CD8-positive, alpha-beta memory T cell (primary cell): ENCODE measurements at regions not wholly inside any gene's neighbourhood (a gene's known extent, or its start where the extent isn't known, plus 50 kb on each side); places are given as distances from the start of the nearest gene placed in this dataset.

Source experiments
- CTCF ChIA-PET: fragments of 350-600 bp; sonication (Branson Sonifier 250); formaldehyde crosslinking; loops from one replicate; lab custom pipeline; 2021; ENCODE audit warnings: antibody characterized with exemption; lab: Charles Lee
- POLR2A ChIA-PET: fragments of 350-600 bp; sonication (Branson Sonifier 250); formaldehyde crosslinking; loops from one replicate; lab custom pipeline; 2021; ENCODE audit warnings: antibody characterized with exemption; lab: Charles Lee
- DNase-seq, 5 donors: peaks; one replicate each; pipeline versions ENCODE4 v3.0.0 to v3.0.0-alpha.2; 2020 to 2022; ENCODE audit warnings: mixed read lengths in 1 of 5
- H3K27ac ChIP-seq: one replicate; pipeline ENCODE4 v1.7.0; 2013; ENCODE audit warnings: low read depth, mild to moderate bottlenecking, low read length, moderate library complexity
- H3K27me3 ChIP-seq: 2 replicates; pipeline ENCODE4 v1.7.0; 2013; ENCODE audit warnings: low read length, mild to moderate bottlenecking; ENCODE audit not compliant: insufficient read depth, poor library complexity, severe bottlenecking
- H3K36me3 ChIP-seq: 2 replicates; pipeline ENCODE4 v1.7.0; 2013; ENCODE audit warnings: mild to moderate bottlenecking, low read length, moderate library complexity; ENCODE audit not compliant: insufficient read depth
- H3K4me1 ChIP-seq: 2 replicates; pipeline ENCODE4 v1.7.0; 2013; ENCODE audit warnings: mild to moderate bottlenecking, low read length, moderate library complexity; ENCODE audit not compliant: insufficient read depth
- H3K4me3 ChIP-seq: 2 replicates; pipeline ENCODE4 v1.7.0; 2013; ENCODE audit warnings: mild to moderate bottlenecking, low read length
- H3K9me3 ChIP-seq: 2 replicates; pipeline ENCODE4 v1.7.0; 2013; ENCODE audit warnings: mild to moderate bottlenecking, low read length
- H3K27ac Mint-ChIP-seq, 8 donors: one replicate each; pipeline ENCODE4 v1.8.0; 2020 to 2021; ENCODE audit warnings: mixed read lengths in 8 of 8, mild to moderate bottlenecking in 6 of 8, inconsistent platforms in 3 of 8, moderate library complexity in 3 of 8
- H3K27me3 Mint-ChIP-seq, 2 donors: one replicate each; pipeline ENCODE4 v1.8.0; 2020 to 2021; ENCODE audit warnings: mixed read lengths in 2 of 2, mild to moderate bottlenecking in 1 of 2, moderate library complexity in 1 of 2
- H3K36me3 Mint-ChIP-seq, 3 donors: one replicate each; pipeline ENCODE4 v1.8.0; 2020 to 2021; ENCODE audit warnings: mixed read lengths in 3 of 3, inconsistent platforms in 1 of 3, mild to moderate bottlenecking in 1 of 3
- H3K4me1 Mint-ChIP-seq, 3 donors: one replicate each; pipeline ENCODE4 v1.8.0; 2020 to 2021; ENCODE audit warnings: mixed read lengths in 3 of 3, inconsistent platforms in 1 of 3, mild to moderate bottlenecking in 1 of 3
- H3K4me3 Mint-ChIP-seq, 7 donors: one replicate each; pipeline ENCODE4 v1.8.0; 2020 to 2021; ENCODE audit warnings: mixed read lengths in 7 of 7, mild to moderate bottlenecking in 6 of 7, moderate library complexity in 4 of 7, inconsistent platforms in 2 of 7
- H3K9me3 Mint-ChIP-seq, 5 donors: one replicate each; pipeline ENCODE4 v1.8.0; 2020 to 2022; ENCODE audit warnings: mixed read lengths in 5 of 5, mild to moderate bottlenecking in 3 of 5, moderate library complexity in 2 of 5, inconsistent platforms in 1 of 5

GRCh38 chr21:27581168-27581567, 614.3 kb upstream of the ADAMTS5 start:
- Histone ChIP-seq H3K27me3 (no peaks in the 10 kb centered on the region), H3K4me3 (no peak overlapping the region), H3K9me3 (no peaks in the 10 kb centered on the region), H3K27ac (no peak overlapping the region), H3K4me1 (no peaks in the 10 kb centered on the region), H3K36me3 (no peaks in the 10 kb centered on the region)
- no peak for DNase-seq
- ChIA-PET POLR2A (no interaction called here), CTCF (no interaction called here)
- Mint-ChIP-seq H3K9me3 (peaks cover 0 to 13% (median 5%) of the 10 kb centered on the region in 5 donors), H3K27ac (no peak overlapping the region), H3K4me1 (no peaks in the 10 kb centered on the region), H3K36me3 (no peaks in the 10 kb centered on the region), H3K4me3 (no peak overlapping the region), H3K27me3 (no peaks in the 10 kb centered on the region)

- H3K4me3 Mint-ChIP-seq, result no peak overlapping the region
- no peaks in the 10 kb centered on the region for H3K36me3 Mint-ChIP-seq
- ChIA-PET CTCF (no interaction called here), POLR2A (no interaction called here)
- H3K9me3 ChIP-seq, result no peaks in the 10 kb centered on the region
- H3K4me3 ChIP-seq, result no peak overlapping the region
- no peaks in the 10 kb centered on the region for H3K36me3 ChIP-seq
- H3K4me1 Mint-ChIP-seq, result no peaks in the 10 kb centered on the region
- H3K9me3 Mint-ChIP-seq, result peaks cover 0 to 13% (median 5%) of the 10 kb centered on the region in 5 donors
- no peak for DNase-seq
- H3K27ac Mint-ChIP-seq, result no peak overlapping the region
- no peaks in the 10 kb centered on the region for H3K27me3 ChIP-seq
- H3K27ac ChIP-seq, result no peak overlapping the region
- H3K4me1 ChIP-seq, result no peaks in the 10 kb centered on the region
- H3K27me3 Mint-ChIP-seq, result no peaks in the 10 kb centered on the region
These were observed 613.4 kb upstream of the ADAMTS5 start for GRCh38 chr21:27580276-27580675.

GRCh38 chr21:27578741-27579265, 611.9 kb upstream of the ADAMTS5 start:
- POLR2A ChIA-PET, result no interaction called here
- no peak overlapping the region for H3K27ac ChIP-seq
- no peaks in the 10 kb centered on the region for H3K36me3 Mint-ChIP-seq
- H3K27me3 Mint-ChIP-seq, result no peaks in the 10 kb centered on the region
- DNase-seq, result no peak
- H3K27me3 ChIP-seq, result no peaks in the 10 kb centered on the region
- no peaks in the 10 kb centered on the region for H3K4me1 ChIP-seq
- no peaks in the 10 kb centered on the region for H3K4me1 Mint-ChIP-seq
- CTCF ChIA-PET, result no interaction called here
- H3K27ac Mint-ChIP-seq, result no peak overlapping the region
- H3K9me3 Mint-ChIP-seq, result peaks cover 0 to 13% (median 7%) of the 10 kb centered on the region in 5 donors
- H3K4me3 ChIP-seq, result no peak overlapping the region
- no peaks in the 10 kb centered on the region for H3K9me3 ChIP-seq
- no peak overlapping the region for H3K4me3 Mint-ChIP-seq
- no peaks in the 10 kb centered on the region for H3K36me3 ChIP-seq

- H3K27ac Mint-ChIP-seq, result no peak overlapping the region
- no peak for DNase-seq
- POLR2A ChIA-PET, result no interaction called here
- Histone ChIP-seq H3K27ac (no peak overlapping the region), H3K4me1 (no peaks in the 10 kb centered on the region), H3K27me3 (no peaks in the 10 kb centered on the region), H3K36me3 (no peaks in the 10 kb centered on the region), H3K9me3 (no peaks in the 10 kb centered on the region), H3K4me3 (no peak overlapping the region)
- no peaks in the 10 kb centered on the region for H3K27me3 Mint-ChIP-seq
- no peak overlapping the region for H3K4me3 Mint-ChIP-seq
- CTCF ChIA-PET, result no interaction called here
- H3K36me3 Mint-ChIP-seq, result no peaks in the 10 kb centered on the region
- peaks cover 0 to 5% (median 2%) of the 10 kb centered on the region in 5 donors for H3K9me3 Mint-ChIP-seq
- H3K4me1 Mint-ChIP-seq, result no peaks in the 10 kb centered on the region
These were observed 605.8 kb upstream of the ADAMTS5 start for GRCh38 chr21:27572696-27573095.

- H3K36me3 ChIP-seq, result no peaks in the 10 kb centered on the region
- H3K27ac Mint-ChIP-seq, result no peak overlapping the region
- no peak overlapping the region for H3K27ac ChIP-seq
- CTCF ChIA-PET, result no interaction called here
- no peaks in the 10 kb centered on the region for H3K4me1 ChIP-seq
- no peak overlapping the region for H3K4me3 Mint-ChIP-seq
- no peak for DNase-seq
- no peaks in the 10 kb centered on the region for H3K36me3 Mint-ChIP-seq
- POLR2A ChIA-PET, result no interaction called here
- no peaks in the 10 kb centered on the region for H3K9me3 ChIP-seq
- no peaks in the 10 kb centered on the region for H3K27me3 Mint-ChIP-seq
- no peak overlapping the region for H3K4me3 ChIP-seq
- H3K27me3 ChIP-seq, result no peaks in the 10 kb centered on the region
- peaks cover 0 to 6% (median 3%) of the 10 kb centered on the region in 5 donors for H3K9me3 Mint-ChIP-seq
- H3K4me1 Mint-ChIP-seq, result no peaks in the 10 kb centered on the region
These were observed 604.8 kb upstream of the ADAMTS5 start for GRCh38 chr21:27571706-27572105.

- no peak for DNase-seq
- H3K27me3 ChIP-seq, result no peaks in the 10 kb centered on the region
- no peaks in the 10 kb centered on the region for H3K36me3 Mint-ChIP-seq
- peaks cover 0 to 6% (median 2%) of the 10 kb centered on the region in 5 donors for H3K9me3 Mint-ChIP-seq
- no peak overlapping the region for H3K4me3 ChIP-seq
- no peak overlapping the region for H3K4me3 Mint-ChIP-seq
- ChIA-PET CTCF (no interaction called here), POLR2A (no interaction called here)
- H3K27ac ChIP-seq, result no peak overlapping the region
- H3K27me3 Mint-ChIP-seq, result no peaks in the 10 kb centered on the region
- no peaks in the 10 kb centered on the region for H3K9me3 ChIP-seq
- H3K4me1 Mint-ChIP-seq, result no peaks in the 10 kb centered on the region
- no peaks in the 10 kb centered on the region for H3K36me3 ChIP-seq
- no peak overlapping the region for H3K27ac Mint-ChIP-seq
- no peaks in the 10 kb centered on the region for H3K4me1 ChIP-seq
These were observed 603.5 kb upstream of the ADAMTS5 start for GRCh38 chr21:27570306-27570868.

- CTCF ChIA-PET, result no interaction called here
- Histone ChIP-seq H3K9me3 (no peaks in the 10 kb centered on the region), H3K4me3 (no peak overlapping the region), H3K27ac (no peak overlapping the region), H3K36me3 (no peaks in the 10 kb centered on the region), H3K27me3 (no peaks in the 10 kb centered on the region), H3K4me1 (no peaks in the 10 kb centered on the region)
- DNase-seq, result no peak
- H3K36me3 Mint-ChIP-seq, result no peaks in the 10 kb centered on the region
- H3K4me1 Mint-ChIP-seq, result no peaks in the 10 kb centered on the region
- H3K27ac Mint-ChIP-seq, result no peak overlapping the region
- H3K27me3 Mint-ChIP-seq, result no peaks in the 10 kb centered on the region
- no peak overlapping the region for H3K4me3 Mint-ChIP-seq
- POLR2A ChIA-PET, result no interaction called here
- peaks cover 0 to 6% (median 2%) of the 10 kb centered on the region in 5 donors for H3K9me3 Mint-ChIP-seq
These were observed 602.9 kb upstream of the ADAMTS5 start for GRCh38 chr21:27569831-27570230.

GRCh38 chr21:27569091-27569490, 602.2 kb upstream of the ADAMTS5 start:
- H3K4me1 Mint-ChIP-seq, result no peaks in the 10 kb centered on the region
- Histone ChIP-seq H3K36me3 (no peaks in the 10 kb centered on the region), H3K27ac (no peak overlapping the region), H3K4me3 (no peak overlapping the region), H3K4me1 (no peaks in the 10 kb centered on the region), H3K27me3 (no peaks in the 10 kb centered on the region), H3K9me3 (no peaks in the 10 kb centered on the region)
- no peaks in the 10 kb centered on the region for H3K36me3 Mint-ChIP-seq
- H3K27me3 Mint-ChIP-seq, result no peaks in the 10 kb centered on the region
- CTCF ChIA-PET, result no interaction called here
- no peak overlapping the region for H3K4me3 Mint-ChIP-seq
- POLR2A ChIA-PET, result no interaction called here
- H3K27ac Mint-ChIP-seq, result peak overlapping the region in 1 of 8 donors; percentile 72
- H3K9me3 Mint-ChIP-seq, result peaks cover 0 to 6% (median 2%) of the 10 kb centered on the region in 5 donors
- DNase-seq, result no peak
